ENCODE measurements at regions not wholly inside any gene's neighbourhood (a gene's known extent, or its start where the extent isn't known, plus 50 kb on each side); places are given as distances from the start of the nearest gene placed in this dataset.

- POLR2A ChIA-PET, result no interaction called here
- H3K27me3 Mint-ChIP-seq (ENCODE audit: low read depth), result no peaks in the 10 kb centered on the region; the same call in 1 of the 2 replicates
- ATAC-seq, result peak; percentile 73
Observed at GRCh38 chr1:168794057-168794456, 65.1 kb upstream of the DPT start.

GRCh38 chr1:168795681-168796080, 66.7 kb upstream of the DPT start:
- Mint-ChIP-seq H3K9me3 (no peaks in the 10 kb centered on the region), H3K4me3 (no peak overlapping the region), H3K36me3 (no peaks in the 10 kb centered on the region), H3K27me3 (ENCODE audit: low read depth) (no peaks in the 10 kb centered on the region; the same call in 1 of the 2 replicates), H3K4me1 (no peaks in the 10 kb centered on the region), H3K27ac (no peak overlapping the region)
- ChIA-PET CTCF (no interaction called here), POLR2A (no interaction called here)
- DNase-seq (ENCODE audit: low spot score) (no peak), ATAC-seq (no peak)
- TF ChIP-seq NFATC4 (CRISPR knock-in tag; IDR thresholded peaks at IDR 0.05) (no peak), NR3C1 (CRISPR knock-in tag; conservative IDR thresholded peaks at IDR 0.05; ENCODE audit: low read depth) (no peak), MXD4 (CRISPR knock-in tag; IDR thresholded peaks at IDR 0.05; ENCODE audit: borderline replicate concordance) (no peak), ATF1 (CRISPR knock-in tag; IDR thresholded peaks at IDR 0.05) (no peak), HMGXB4 (CRISPR knock-in tag; IDR thresholded peaks at IDR 0.05) (no peak), SMAD3 (CRISPR knock-in tag; IDR thresholded peaks at IDR 0.05; ENCODE audit: borderline replicate concordance) (no peak), SMAD4 (CRISPR knock-in tag; IDR thresholded peaks at IDR 0.05) (no peak), ZSCAN18 (CRISPR knock-in tag; IDR thresholded peaks at IDR 0.05) (no peak), NFE2L1 (CRISPR knock-in tag; IDR thresholded peaks at IDR 0.05) (no peak), ZNF532 (CRISPR knock-in tag; IDR thresholded peaks at IDR 0.05; ENCODE audit: borderline replicate concordance) (no peak), ZNF232 (CRISPR knock-in tag; IDR thresholded peaks at IDR 0.05) (no peak), MYBL2 (CRISPR knock-in tag; IDR thresholded peaks at IDR 0.05) (no peak), E2F5 (CRISPR knock-in tag; IDR thresholded peaks at IDR 0.05) (no peak)
- TF ChIP-seq, protein P1, sequence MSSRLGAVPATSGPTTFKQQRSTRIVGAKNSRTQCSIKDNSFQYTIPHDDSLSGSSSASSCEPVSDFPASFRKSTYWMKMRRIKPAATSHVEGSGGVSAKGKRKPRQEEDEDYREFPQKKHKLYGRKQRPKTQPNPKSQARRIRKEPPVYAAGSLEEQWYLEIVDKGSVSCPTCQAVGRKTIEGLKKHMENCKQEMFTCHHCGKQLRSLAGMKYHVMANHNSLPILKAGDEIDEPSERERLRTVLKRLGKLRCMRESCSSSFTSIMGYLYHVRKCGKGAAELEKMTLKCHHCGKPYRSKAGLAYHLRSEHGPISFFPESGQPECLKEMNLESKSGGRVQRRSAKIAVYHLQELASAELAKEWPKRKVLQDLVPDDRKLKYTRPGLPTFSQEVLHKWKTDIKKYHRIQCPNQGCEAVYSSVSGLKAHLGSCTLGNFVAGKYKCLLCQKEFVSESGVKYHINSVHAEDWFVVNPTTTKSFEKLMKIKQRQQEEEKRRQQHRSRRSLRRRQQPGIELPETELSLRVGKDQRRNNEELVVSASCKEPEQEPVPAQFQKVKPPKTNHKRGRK (CRISPR knock-in tag; IDR thresholded peaks at IDR 0.05; ENCODE audit: borderline replicate concordance), result no peak
- TF ChIP-seq, protein P2, sequence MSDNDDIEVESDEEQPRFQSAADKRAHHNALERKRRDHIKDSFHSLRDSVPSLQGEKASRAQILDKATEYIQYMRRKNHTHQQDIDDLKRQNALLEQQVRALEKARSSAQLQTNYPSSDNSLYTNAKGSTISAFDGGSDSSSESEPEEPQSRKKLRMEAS (CRISPR knock-in tag; IDR thresholded peaks at IDR 0.05), result no peak
- TF ChIP-seq, protein P3, sequence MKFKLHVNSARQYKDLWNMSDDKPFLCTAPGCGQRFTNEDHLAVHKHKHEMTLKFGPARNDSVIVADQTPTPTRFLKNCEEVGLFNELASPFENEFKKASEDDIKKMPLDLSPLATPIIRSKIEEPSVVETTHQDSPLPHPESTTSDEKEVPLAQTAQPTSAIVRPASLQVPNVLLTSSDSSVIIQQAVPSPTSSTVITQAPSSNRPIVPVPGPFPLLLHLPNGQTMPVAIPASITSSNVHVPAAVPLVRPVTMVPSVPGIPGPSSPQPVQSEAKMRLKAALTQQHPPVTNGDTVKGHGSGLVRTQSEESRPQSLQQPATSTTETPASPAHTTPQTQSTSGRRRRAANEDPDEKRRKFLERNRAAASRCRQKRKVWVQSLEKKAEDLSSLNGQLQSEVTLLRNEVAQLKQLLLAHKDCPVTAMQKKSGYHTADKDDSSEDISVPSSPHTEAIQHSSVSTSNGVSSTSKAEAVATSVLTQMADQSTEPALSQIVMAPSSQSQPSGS (CRISPR knock-in tag; IDR thresholded peaks at IDR 0.05; ENCODE audit: borderline replicate concordance, low read depth), result no peak

More at GRCh38 chr1:168794057-168794456, 65.1 kb upstream of the DPT start:
- no peaks in the 10 kb centered on the region for H3K4me1 Mint-ChIP-seq
- no peaks in the 10 kb centered on the region for H3K36me3 Mint-ChIP-seq
- no peak overlapping the region for H3K4me3 Mint-ChIP-seq
- no peak for DNase-seq (ENCODE audit: low spot score)
- no peaks in the 10 kb centered on the region for H3K9me3 Mint-ChIP-seq
- no peak overlapping the region for H3K27ac Mint-ChIP-seq
- TF ChIP-seq, protein P2 (CRISPR knock-in tag; IDR thresholded peaks at IDR 0.05), result no peak
- CTCF ChIA-PET, result no interaction called here
